SK-N-SH (cell line): ENCODE measurements at regions not wholly inside any gene's neighbourhood (a gene's known extent, or its start where the extent isn't known, plus 50 kb on each side); places are given as distances from the start of the nearest gene placed in this dataset.
"Not testable (repeated sequence)": the region's sequence is repeated elsewhere in the genome, so short reads cannot be mapped to it uniquely, and the experiment has no call there.

ENCODE experiments used
- CTCF ChIA-PET: fragments of 300-600, 350-600 bp; formaldehyde crosslinking; extraction: SDS; loops from one replicate; lab custom pipeline; 2021; lab: Yijun Ruan, JAX
- POLR2A ChIA-PET: fragments of 350-600 bp; sonication (Branson Sonifier 250); formaldehyde crosslinking; extraction: SDS; loops from one replicate; lab custom pipeline; 2020; ENCODE audit warnings: antibody characterized with exemption, inconsistent platforms; lab: Yijun Ruan, JAX
- DNase-seq: peaks from one replicate; pipeline ENCODE4 v3.0.0; 2012
- H2AFZ ChIP-seq: fragments of 200-600 bp; sonication (generic); 2 replicates; pipeline ENCODE4 v1.8.1; 2016; ENCODE audit warnings: antibody characterized with exemption, mild to moderate bottlenecking, low read depth
- H3F3A ChIP-seq: fragments of 200-600 bp; sonication (generic); replicated peaks from 2 replicates; pipeline ENCODE3; 2016; ENCODE audit warnings: antibody characterized with exemption, mild to moderate bottlenecking; ENCODE audit not compliant: insufficient read depth
- H3K27ac ChIP-seq, 2 experiments: fragments of 200-500 bp in 1 of 2; fragments of 200-600 bp in 1 of 2; sonication (Bioruptor generic) in 1 of 2; sonication (generic), shearing (Covaris generic) in 1 of 2; 2 replicates each; pipeline versions ENCODE4 v1.5.1 to v1.6.1; 2014 to 2016; ENCODE audit warnings: low read depth in 2 of 2, inconsistent platforms in 1 of 2, low read length in 1 of 2, mild to moderate bottlenecking in 1 of 2, mixed read lengths in 1 of 2
- H3K27me3 ChIP-seq: fragments of 200-600 bp; sonication (generic), shearing (Covaris generic); 2 replicates; pipeline ENCODE4 v1.6.1; 2016; ENCODE audit warnings: mixed run types; ENCODE audit not compliant: insufficient read depth
- H3K36me3 ChIP-seq, 2 experiments: fragments of 200-500 bp in 1 of 2; fragments of 200-600 bp in 1 of 2; sonication (Bioruptor generic) in 1 of 2; sonication (generic) in 1 of 2; replicated peaks in 1 of 2; 2 replicates each; pipeline versions ENCODE3 to v1.5.1; 2014 to 2016; ENCODE audit warnings: low read length in 1 of 2, mild to moderate bottlenecking in 1 of 2; ENCODE audit not compliant: insufficient read depth in 2 of 2, control insufficient read depth in 1 of 2
- H3K4me1 ChIP-seq, 2 experiments: fragments of 200-500 bp in 1 of 2; fragments of 200-600 bp in 1 of 2; sonication (Bioruptor generic) in 1 of 2; sonication (generic), shearing (Covaris generic) in 1 of 2; 2 replicates each; pipeline versions ENCODE4 v1.5.1 to v1.6.1; 2014 to 2016; ENCODE audit warnings: low read depth in 1 of 2, low read length in 1 of 2, mixed run types in 1 of 2; ENCODE audit not compliant: insufficient read depth in 2 of 2, control insufficient read depth in 1 of 2
- H3K4me2 ChIP-seq: fragments of 200-600 bp; sonication (generic), shearing (Covaris generic); 2 replicates; pipeline ENCODE4 v1.6.1; 2017; ENCODE audit warnings: mixed run types
- H3K4me3 ChIP-seq, 2 experiments: fragments of 200-500 bp in 1 of 2; fragments of 200-600 bp in 1 of 2; sonication (Bioruptor generic) in 1 of 2; sonication (generic), shearing (Covaris generic) in 1 of 2; 2 replicates each; pipeline versions ENCODE4 v1.5.1 to v1.8.1; 2014 to 2016; ENCODE audit warnings: low read depth in 2 of 2, inconsistent platforms in 1 of 2, low read length in 1 of 2, mild to moderate bottlenecking in 1 of 2, mixed read lengths in 1 of 2, moderate library complexity in 1 of 2
- H3K79me2 ChIP-seq: fragments of 200-600 bp; sonication (generic); 2 replicates; pipeline ENCODE4 v1.8.1; 2017; ENCODE audit warnings: mild to moderate bottlenecking; ENCODE audit not compliant: insufficient read depth
- H3K9ac ChIP-seq: fragments of 200-600 bp; sonication (generic); 2 replicates; pipeline ENCODE4 v1.6.1; 2017; ENCODE audit warnings: mixed run types
- H3K9me2 ChIP-seq: fragments of 200-600 bp; sonication (generic); 2 replicates; pipeline ENCODE4 v1.6.1; 2017; ENCODE audit warnings: mixed run types
- H3K9me3 ChIP-seq: fragments of 200-600 bp; sonication (generic); 2 replicates; pipeline ENCODE4 v1.6.1; 2017; ENCODE audit warnings: mixed run types, mild to moderate bottlenecking, moderate library complexity
- H4K20me1 ChIP-seq: fragments of 200-600 bp; sonication (generic); 2 replicates; pipeline ENCODE4 v1.6.1; 2017; ENCODE audit warnings: mild to moderate bottlenecking, mixed run types; ENCODE audit not compliant: insufficient read depth
- ELF1 ChIP-seq: IDR thresholded peaks from 2 replicates; pipeline ENCODE4 v1.4.0; 2012
- EP300 ChIP-seq, 2 experiments: IDR thresholded peaks; 2 replicates each; pipeline versions ENCODE4 v1.4.0 to v1.6.1; 2012; ENCODE audit warnings: borderline replicate concordance in 1 of 2, low read depth in 1 of 2, low read length in 1 of 2
- FOSL2 ChIP-seq: IDR thresholded peaks from 2 replicates; pipeline ENCODE4 v1.4.0; 2012; ENCODE audit warnings: low read depth, mild to moderate bottlenecking, moderate library complexity, borderline replicate concordance
- FOXJ3 ChIP-seq: sonication (generic); formaldehyde crosslinking; IDR thresholded peaks from 2 replicates; pipeline ENCODE4 v1.5.1; 2020; ENCODE audit warnings: mild to moderate bottlenecking, missing genetic modification reagents
- GABPA ChIP-seq: IDR thresholded peaks from 2 replicates; pipeline ENCODE4 v1.4.0; 2012; ENCODE audit warnings: low read depth, mild to moderate bottlenecking
- IRF3 ChIP-seq: fragments of 150-350 bp; IDR thresholded peaks from 2 replicates; pipeline ENCODE4 v1.6.1; 2016; ENCODE audit warnings: mild to moderate bottlenecking, low read depth, low read length
- JUND ChIP-seq: IDR thresholded peaks from 2 replicates; pipeline ENCODE4 v1.4.0; 2012
- MEF2A ChIP-seq: IDR thresholded peaks from 2 replicates; pipeline ENCODE4 v1.4.0; 2012; ENCODE audit warnings: low read depth, borderline replicate concordance
- MXI1 ChIP-seq: IDR thresholded peaks from 2 replicates; pipeline ENCODE4 v1.6.1; 2012; ENCODE audit warnings: mild to moderate bottlenecking, low read depth, low read length, improper control_type of control experiment
- POLR2AphosphoS5 ChIP-seq: IDR thresholded peaks from 2 replicates; pipeline ENCODE4 v1.6.1; 2012; ENCODE audit warnings: low read depth, low read length
- REST ChIP-seq: IDR thresholded peaks from 2 replicates; pipeline ENCODE4 v1.6.1; 2012; ENCODE audit warnings: mild to moderate bottlenecking, low read depth, low read length, moderate library complexity
- RXRA ChIP-seq: IDR thresholded peaks from 2 replicates; pipeline ENCODE4 v1.4.0; 2012; ENCODE audit warnings: low read depth, mild to moderate bottlenecking, borderline replicate concordance
- SIN3A ChIP-seq: IDR thresholded peaks from 2 replicates; pipeline ENCODE4 v1.6.1; 2012; ENCODE audit warnings: low read depth, mild to moderate bottlenecking, low read length, moderate library complexity, borderline replicate concordance
- TAF1 ChIP-seq: IDR thresholded peaks from 2 replicates; pipeline ENCODE4 v1.6.1; 2012; ENCODE audit warnings: low read depth, mild to moderate bottlenecking, low read length, moderate library complexity, borderline replicate concordance
- TCF12 ChIP-seq: IDR thresholded peaks from 2 replicates; pipeline ENCODE4 v1.4.0; 2012
- TEAD4 ChIP-seq: IDR thresholded peaks from 2 replicates; pipeline ENCODE4 v1.4.0; 2012; ENCODE audit warnings: mild to moderate bottlenecking, borderline replicate concordance; ENCODE audit not compliant: insufficient read depth
- YY1 ChIP-seq: IDR thresholded peaks from 2 replicates; pipeline ENCODE4 v1.4.0; 2012; ENCODE audit warnings: low read depth, mild to moderate bottlenecking
- ZBTB33 ChIP-seq: IDR thresholded peaks from 2 replicates; pipeline ENCODE4 v1.4.0; 2012; ENCODE audit warnings: low read depth, borderline replicate concordance
- WGBS: methylation state at CpG from one replicate; pipeline ENCODE4 v1.1.6; 2017; ENCODE audit warnings: low lambda C conversion rate; 5-methylcytosine and 5-hydroxymethylcytosine counted together
- TF ChIP-seq, protein P1 (sequence below): IDR thresholded peaks from 2 replicates; pipeline ENCODE4 v1.4.0; 2012; ENCODE audit warnings: low read depth
- TF ChIP-seq, protein P2 (sequence below): fragments of 150-350 bp; IDR thresholded peaks from 2 replicates; pipeline ENCODE4 v1.6.1; 2017; ENCODE audit warnings: antibody characterized with exemption, low read length, low read depth, borderline replicate concordance

DNA sequence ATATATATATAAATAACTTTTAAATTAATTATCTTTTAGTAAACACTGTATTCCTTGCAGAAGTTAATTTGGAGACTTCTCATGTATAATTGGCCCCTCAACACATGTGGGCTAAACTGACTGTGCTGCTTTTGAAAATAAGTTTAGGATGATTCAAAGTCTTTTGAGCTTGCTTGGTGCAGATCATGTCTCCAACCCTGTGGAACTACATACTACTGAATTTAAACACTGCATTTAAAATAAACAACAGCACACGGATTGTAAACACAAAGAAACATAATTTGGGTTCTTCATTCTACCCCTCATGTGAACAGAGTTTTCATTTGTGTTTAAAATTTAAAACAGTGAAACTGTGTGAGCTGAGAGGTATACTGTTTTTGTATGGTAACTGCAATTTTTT lies 167.7 kb downstream of the DDX1 start:
- no peak overlapping the region for H3K27ac ChIP-seq
- H3K9ac ChIP-seq = no peak overlapping the region
- ChIA-PET POLR2A (no interaction called here), CTCF (interaction anchor here (1.1 to 1.9 kb wide), 4 partner anchors 10 to 180 kb away, joined by 3 to 5 read pairs (median 4); no protein-coding TSS in a partner anchor)
- H3F3A ChIP-seq = no peaks in the 10 kb centered on the region
- H3K4me3 ChIP-seq = no peak overlapping the region
- H3K9me3 ChIP-seq = 0 out of 2 replicates have a peak, but pooled peaks cover 4% of the 10 kb centered on the region
- H3K4me2 ChIP-seq = no peak overlapping the region
- DNase-seq = no peak
- no peak for TF ChIP-seq FOSL2
- no peak for TF ChIP-seq SIN3A
- no peak for TF ChIP-seq MXI1
- TF ChIP-seq TCF12 = no peak
- no peak for TF ChIP-seq TEAD4
- no peak for TF ChIP-seq ELF1
- no peak for TF ChIP-seq GABPA
- no peak for TF ChIP-seq POLR2AphosphoS5
- no peak for TF ChIP-seq TAF1
- no peak for TF ChIP-seq IRF3
- no peak for TF ChIP-seq FOXJ3 (CRISPR knock-in tag)
- no peak for TF ChIP-seq MEF2A
- TF ChIP-seq EP300 (IDR thresholded peaks at IDR 0.05; ENCODE audit: borderline replicate concordance in 1 of 2, low read depth in 1 of 2, low read length in 1 of 2) = no peak
- no peak for TF ChIP-seq RXRA
- no peak for TF ChIP-seq JUND
- TF ChIP-seq ZBTB33 = no peak
- TF ChIP-seq, protein P1, sequence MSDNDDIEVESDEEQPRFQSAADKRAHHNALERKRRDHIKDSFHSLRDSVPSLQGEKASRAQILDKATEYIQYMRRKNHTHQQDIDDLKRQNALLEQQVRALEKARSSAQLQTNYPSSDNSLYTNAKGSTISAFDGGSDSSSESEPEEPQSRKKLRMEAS = no peak
- TF ChIP-seq, protein P2, sequence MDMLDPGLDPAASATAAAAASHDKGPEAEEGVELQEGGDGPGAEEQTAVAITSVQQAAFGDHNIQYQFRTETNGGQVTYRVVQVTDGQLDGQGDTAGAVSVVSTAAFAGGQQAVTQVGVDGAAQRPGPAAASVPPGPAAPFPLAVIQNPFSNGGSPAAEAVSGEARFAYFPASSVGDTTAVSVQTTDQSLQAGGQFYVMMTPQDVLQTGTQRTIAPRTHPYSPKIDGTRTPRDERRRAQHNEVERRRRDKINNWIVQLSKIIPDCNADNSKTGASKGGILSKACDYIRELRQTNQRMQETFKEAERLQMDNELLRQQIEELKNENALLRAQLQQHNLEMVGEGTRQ = no peak
- no peak for TF ChIP-seq REST
- TF ChIP-seq YY1 = no peak
- H3K79me2 ChIP-seq = no peaks in the 10 kb centered on the region
- no peaks in the 10 kb centered on the region for H3K36me3 ChIP-seq
- H3K9me2 ChIP-seq = no peaks in the 10 kb centered on the region
- WGBS = 27% methylated on average over 1 of the region's 1 CpG
- H2AFZ ChIP-seq = no peak overlapping the region
- H3K27me3 ChIP-seq = no peaks in the 10 kb centered on the region
- H4K20me1 ChIP-seq = no peaks in the 10 kb centered on the region
- H3K4me1 ChIP-seq = peaks cover 0 to 9% of the 10 kb centered on the region in 2 experiments; a peak in 1 of 4 replicates

DNA sequence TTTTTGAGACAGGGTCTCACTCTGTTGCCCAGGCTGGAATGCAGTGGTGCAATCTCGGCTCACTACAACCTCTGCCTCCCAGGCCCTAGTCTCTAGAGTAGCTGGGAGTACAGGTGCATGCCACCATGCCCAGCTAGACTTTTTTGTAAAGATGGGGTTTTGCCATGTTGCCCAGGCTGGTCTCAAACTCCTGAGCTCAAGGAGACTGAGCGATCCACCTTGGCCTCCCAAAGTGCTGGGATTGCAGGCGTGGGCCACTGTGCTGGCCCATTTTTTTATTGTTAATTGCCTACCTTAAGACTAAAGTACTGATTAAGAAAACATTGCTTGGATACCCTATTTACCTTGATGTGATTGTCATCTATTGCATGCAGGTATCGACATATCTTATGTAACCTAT lies 168.1 kb downstream of the DDX1 start:
- H4K20me1 ChIP-seq, H3F3A ChIP-seq, H3K4me3 ChIP-seq, H3K4me1 ChIP-seq, H3K9me3 ChIP-seq, H2AFZ ChIP-seq, H3K9ac ChIP-seq, POLR2A ChIA-PET, H3K79me2 ChIP-seq, H3K9me2 ChIP-seq, H3K4me2 ChIP-seq, DNase-seq, H3K27ac ChIP-seq, H3K27me3 ChIP-seq, H3K36me3 ChIP-seq: not testable (repeated sequence)
- CTCF ChIA-PET = interaction anchor here (1.1 to 1.9 kb wide), 3 partner anchors 10 to 179 kb away, joined by 3 to 5 read pairs (median 4); no protein-coding TSS in a partner anchor
- 44% methylated on average over 4 of the region's 4 CpGs for WGBS
